ENCODE measurements at regions not wholly inside any gene's neighbourhood (a gene's known extent, or its start where the extent isn't known, plus 50 kb on each side); places are given as distances from the start of the nearest gene placed in this dataset.

DNA sequence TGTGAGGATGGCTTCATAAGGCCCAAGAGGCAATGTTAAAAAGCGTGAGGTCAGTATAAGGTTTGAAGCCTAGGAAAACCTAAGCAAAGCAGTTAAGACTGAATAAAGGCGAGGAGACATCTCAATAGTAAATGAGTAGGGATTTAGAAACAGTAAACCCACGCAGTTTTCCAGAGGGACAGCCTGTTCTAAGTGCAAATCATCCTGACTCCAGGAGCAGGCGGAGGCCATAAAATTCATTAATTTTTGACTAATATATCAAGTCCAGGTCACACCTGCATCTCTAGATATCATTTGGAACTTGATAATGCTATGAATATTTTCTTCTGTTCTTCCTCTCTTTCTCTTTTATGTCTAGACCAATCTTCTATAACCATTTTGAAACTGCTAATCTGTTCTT lies 597.0 kb upstream of the RGS18 start:
- TF ChIP-seq, protein P1, sequence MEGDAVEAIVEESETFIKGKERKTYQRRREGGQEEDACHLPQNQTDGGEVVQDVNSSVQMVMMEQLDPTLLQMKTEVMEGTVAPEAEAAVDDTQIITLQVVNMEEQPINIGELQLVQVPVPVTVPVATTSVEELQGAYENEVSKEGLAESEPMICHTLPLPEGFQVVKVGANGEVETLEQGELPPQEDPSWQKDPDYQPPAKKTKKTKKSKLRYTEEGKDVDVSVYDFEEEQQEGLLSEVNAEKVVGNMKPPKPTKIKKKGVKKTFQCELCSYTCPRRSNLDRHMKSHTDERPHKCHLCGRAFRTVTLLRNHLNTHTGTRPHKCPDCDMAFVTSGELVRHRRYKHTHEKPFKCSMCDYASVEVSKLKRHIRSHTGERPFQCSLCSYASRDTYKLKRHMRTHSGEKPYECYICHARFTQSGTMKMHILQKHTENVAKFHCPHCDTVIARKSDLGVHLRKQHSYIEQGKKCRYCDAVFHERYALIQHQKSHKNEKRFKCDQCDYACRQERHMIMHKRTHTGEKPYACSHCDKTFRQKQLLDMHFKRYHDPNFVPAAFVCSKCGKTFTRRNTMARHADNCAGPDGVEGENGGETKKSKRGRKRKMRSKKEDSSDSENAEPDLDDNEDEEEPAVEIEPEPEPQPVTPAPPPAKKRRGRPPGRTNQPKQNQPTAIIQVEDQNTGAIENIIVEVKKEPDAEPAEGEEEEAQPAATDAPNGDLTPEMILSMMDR (optimal IDR thresholded peaks at IDR 0.05 in 1 of 3, IDR thresholded peaks at IDR 0.05 in 1 of 3, conservative IDR thresholded peaks at IDR 0.05 in 1 of 3; ENCODE audit: extremely low read depth in 1 of 3, insufficient read depth in 2 of 3, low read length in 3 of 3) = no peak
- TF ChIP-seq EZH2 (IDR thresholded peaks at IDR 0.05; ENCODE audit: low read length) = no peak

Measured in keratinocyte (primary cell).